GM19395 (cell line): ENCODE measurements at regions not wholly inside any gene's neighbourhood (a gene's known extent, or its start where the extent isn't known, plus 50 kb on each side); places are given as distances from the start of the nearest gene placed in this dataset.

Source experiments
- ATAC-seq: cut with Tn5 transposase; IDR thresholded peaks from one replicate; pipeline ENCODE4 v1.9.1; 2021; ENCODE audit warnings: mild to moderate bottlenecking, moderate library complexity; ENCODE audit not compliant: unreplicated experiment

DNA sequence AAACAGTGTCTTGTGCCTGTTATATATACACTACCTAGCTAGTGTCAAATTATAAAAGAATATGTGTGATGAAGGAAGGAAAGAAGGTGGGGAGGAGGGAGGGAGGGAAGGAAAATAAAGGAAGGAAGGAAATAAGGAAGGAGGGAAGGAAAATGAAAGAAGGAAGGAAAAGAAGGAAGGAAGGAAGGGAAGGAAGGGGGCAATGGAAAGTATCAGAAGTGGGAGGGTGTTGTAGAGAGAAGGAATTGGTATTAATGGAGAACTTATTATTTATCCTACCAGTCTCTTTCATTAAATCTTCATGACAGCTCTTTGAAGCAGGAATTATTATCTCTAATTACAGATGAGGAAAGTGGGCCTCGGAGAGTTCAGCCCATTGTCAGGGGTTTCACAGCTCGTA, 202.4 kb downstream of the SAMD5 start:
- ATAC-seq = no peak

GRCh38 chr6:147711476-147711875, 203.0 kb downstream of the SAMD5 start:
- no peak for ATAC-seq

DNA sequence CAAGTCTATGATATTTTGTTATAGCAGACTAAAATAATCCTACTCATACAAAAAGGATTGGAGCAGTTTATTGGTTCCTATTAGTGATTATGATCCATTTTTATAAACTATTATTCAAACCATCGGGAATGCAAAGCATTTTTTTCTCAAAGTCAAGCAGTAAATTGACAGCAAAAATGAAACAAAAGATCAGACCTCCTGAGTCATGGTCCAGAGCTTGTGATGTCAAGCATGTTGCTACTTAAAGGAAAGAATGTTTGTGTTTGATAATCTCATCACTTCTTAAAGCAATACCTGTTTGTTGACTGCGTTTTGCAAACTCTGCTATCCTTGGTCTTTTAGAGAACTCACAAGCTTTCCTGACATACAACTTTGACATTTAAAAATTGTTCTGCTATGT, 204.4 kb downstream of the SAMD5 start:
- ATAC-seq = no peak

DNA sequence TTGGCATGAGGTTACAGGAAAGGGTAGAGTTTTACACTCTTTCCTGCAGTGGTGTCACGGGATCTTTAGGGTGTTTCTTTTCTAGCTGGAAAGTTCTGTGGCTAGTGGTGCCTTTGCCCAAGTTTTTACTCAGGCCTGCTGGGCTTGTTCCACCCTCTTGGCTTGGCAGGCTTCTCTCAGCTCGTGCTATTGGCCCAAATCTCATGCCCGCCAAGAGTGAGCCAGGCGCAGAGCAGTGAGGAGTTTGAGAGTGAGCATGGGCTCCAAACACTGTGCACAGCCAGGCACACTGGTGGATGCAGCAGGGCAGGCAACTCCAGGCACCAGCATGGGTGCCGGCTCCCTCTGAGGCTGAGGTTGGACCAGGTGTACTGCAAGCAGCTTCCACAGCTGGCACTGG, 206.5 kb downstream of the SAMD5 start:
- ATAC-seq = no peak

DNA sequence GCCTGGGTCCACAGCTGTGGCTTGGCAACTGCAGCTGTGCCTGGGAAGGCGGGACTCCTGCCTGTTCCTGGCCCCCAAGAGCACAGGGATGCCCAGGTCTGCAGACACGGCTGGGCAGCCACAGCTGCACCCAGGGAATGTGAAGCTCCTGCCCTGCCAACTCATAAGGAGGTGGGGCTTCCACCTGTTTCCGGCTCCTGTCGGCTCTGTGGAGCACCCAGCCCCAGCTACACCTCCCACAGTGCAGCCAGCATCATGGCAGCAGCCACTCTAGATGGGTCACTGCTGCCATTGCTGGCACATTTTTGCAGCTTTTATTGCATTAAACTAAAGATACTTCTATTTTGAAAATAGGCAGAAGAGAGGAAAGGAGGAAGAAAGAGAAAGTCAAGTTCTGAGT, 207.9 kb downstream of the SAMD5 start:
- ATAC-seq = no peak

DNA sequence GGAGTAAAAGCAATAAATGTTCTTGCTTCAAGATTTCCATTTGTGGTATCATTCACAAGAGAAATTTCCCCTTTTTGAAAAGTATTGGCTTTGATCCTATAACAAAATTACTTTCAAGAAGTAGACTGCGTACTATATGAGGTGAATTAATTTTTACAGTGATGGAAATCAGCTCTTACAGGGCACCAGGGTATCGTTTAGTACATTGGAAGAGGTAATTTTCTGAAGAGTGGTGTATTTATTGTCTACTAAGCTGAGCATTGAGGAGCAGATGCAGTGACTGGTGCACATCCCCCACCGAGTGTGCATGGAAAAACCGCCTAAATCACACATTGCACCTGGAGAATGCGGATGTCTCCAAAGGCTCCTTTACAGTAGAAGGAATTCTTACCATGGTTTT, 209.5 kb downstream of the SAMD5 start:
- no peak for ATAC-seq

- no peak for ATAC-seq
These were observed 213.7 kb downstream of the SAMD5 start for GRCh38 chr6:147722158-147722557.

GRCh38 chr6:147724454-147724853, 216.0 kb downstream of the SAMD5 start:
- ATAC-seq = no peak

DNA sequence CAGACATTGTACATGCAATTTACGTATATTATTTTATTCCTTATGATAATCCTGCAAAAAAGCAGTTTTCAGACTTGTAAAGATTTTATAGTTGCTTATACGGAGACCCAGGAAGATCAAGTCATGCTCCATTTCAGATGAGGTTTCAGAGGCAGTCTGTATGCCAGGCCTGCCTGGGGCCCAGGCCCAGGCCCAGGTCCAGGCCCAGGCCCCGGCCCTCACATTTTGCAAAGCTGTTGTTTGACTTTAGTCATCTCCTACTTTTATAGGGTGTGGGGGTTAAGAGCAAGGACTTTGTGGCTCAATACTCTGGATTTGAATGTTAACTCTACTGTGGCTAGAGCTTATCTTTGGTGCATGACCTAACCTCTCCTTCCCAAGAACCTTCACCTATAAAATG, 217.9 kb downstream of the SAMD5 start:
- ATAC-seq = no peak

DNA sequence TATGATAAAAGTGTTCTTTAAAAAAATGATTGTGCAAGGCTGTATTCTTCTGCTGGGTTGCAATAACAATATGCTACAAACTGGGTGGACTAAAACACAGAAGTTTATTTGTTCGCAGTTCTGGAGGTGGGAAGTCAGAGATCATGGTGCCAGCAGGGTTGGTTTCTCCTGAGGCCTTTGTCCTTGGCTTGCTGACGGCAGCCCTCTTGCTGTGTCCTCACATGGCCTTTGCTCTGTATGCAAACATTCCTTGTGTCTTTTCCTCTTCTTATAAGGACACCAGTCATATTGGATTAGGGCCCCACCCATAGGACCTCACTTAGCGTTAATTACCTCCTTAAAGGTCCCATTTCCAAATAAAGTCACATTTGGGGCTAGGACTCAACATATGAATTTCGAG, 220.4 kb downstream of the SAMD5 start:
- ATAC-seq = no peak

DNA sequence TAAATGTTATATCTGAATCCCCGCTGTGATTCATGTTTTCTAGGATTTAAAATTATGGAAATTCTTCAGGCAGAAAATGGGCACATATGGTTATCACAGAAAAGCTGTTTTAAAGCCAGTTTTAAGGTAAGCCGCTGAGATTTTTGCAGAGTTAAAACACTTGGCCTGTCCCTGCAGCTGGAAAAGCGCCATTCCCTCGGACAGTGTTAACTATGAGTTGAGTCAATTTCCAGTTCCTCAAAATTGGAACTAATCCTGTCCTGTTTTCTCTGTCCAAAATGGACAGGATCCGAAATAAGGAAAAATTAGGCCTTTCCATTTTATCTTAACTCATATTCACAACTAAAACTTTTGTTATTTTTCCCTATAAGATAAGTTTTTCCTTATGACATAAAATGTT, 225.2 kb downstream of the SAMD5 start:
- ATAC-seq = no peak

DNA sequence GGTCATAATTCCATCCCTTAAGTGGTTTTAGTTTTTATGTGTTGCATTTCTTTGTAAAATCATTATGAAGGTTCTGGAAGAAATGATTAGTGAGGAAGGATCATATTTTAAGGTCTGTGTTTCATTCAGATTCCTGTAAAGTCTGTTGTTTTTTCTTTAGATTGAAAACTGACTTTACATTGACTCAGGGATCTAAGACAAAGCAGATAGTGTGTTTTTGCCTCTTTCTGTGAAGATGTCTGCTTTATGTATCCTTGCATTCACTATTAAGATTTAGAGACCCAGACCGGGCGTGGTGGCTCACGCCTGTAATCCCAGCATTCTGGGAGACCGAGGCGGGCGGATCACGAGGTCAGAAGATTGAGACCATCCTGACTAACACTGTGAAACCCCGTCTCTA, 225.7 kb downstream of the SAMD5 start:
- ATAC-seq = no peak

GRCh38 chr6:147735924-147736323, 227.4 kb downstream of the SAMD5 start:
- no peak for ATAC-seq

- ATAC-seq = no peak
These were observed 228.6 kb downstream of the SAMD5 start for GRCh38 chr6:147737115-147737514.

DNA sequence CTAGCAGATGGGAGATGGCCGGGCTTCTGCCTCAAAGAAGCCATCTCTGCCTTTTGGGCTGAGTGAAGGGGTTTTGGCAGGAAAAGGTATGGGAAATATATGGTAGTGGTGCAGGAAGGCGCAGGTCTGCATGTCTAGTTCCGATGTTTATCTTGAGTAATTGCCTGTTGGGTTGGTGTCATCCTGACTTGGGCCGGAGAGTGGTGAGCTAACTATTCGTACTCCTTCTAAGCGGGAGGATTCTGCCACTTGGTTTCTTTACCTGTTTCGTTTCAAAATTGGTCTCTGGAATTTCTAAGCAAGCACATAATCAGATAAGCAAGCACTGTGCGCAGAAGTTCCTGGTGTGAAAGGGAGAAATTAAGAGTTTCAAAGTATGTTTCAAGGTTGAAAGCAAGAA, 229.6 kb downstream of the SAMD5 start:
- no peak for ATAC-seq

- peak; percentile 76 for ATAC-seq
These were observed 230.1 kb downstream of the SAMD5 start for GRCh38 chr6:147738516-147739162.

DNA sequence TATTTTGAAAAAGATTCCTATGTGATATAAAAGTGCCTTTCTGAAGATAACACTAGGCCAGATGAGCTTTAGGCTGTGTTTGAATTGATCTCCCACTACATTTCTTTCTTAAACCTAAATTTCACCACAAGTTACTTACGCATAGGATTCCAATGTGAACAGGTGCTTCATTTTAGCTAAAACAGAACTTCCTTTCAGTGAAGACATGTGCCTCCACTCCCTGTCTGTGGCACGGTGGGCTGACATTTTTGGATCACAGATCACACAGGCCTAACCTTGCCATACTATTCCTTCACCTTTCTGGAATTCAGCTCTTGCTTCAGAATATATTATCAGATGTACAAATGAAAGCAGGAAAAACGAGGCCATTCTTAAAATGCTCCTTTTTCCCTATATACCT, 231.8 kb downstream of the SAMD5 start:
- ATAC-seq = no peak

DNA sequence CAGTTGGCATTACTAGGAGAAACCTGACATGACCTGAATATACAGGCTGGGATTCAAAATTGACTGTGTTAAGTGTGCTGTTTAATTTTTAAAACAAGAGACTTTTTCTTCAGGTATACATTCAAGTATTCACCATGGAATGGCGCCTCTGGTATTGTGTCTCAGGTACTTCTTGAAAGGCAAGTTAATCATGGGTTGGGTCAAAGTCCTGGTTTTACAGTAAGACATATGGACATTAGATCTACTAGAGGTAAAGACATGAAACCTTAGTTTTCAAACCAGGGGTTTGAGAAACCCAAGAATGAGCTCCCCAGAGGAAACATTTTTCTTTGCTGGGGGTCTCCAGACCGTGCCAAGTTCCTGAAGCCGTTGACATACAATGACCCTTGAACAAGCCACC, 232.4 kb downstream of the SAMD5 start:
- no peak for ATAC-seq

DNA sequence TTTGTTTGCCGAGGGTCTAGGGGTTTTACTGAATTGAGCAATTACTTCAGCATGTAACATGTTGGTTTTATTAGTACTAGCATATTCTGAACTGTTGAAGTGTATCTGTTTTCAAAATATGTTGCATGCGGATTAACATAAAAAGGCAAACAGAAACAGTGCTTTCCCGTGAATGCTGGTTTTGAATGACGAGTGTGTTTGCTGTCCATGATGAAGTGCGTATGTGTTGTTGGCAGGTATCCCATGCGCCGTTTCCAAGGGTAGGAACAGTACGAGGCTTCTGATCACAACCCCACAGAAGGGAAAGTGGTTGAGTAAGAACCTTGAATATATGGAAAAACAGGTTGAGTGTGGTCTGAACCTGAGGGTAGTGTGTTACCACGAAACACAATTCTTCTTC, 232.9 kb downstream of the SAMD5 start:
- no peak for ATAC-seq

DNA sequence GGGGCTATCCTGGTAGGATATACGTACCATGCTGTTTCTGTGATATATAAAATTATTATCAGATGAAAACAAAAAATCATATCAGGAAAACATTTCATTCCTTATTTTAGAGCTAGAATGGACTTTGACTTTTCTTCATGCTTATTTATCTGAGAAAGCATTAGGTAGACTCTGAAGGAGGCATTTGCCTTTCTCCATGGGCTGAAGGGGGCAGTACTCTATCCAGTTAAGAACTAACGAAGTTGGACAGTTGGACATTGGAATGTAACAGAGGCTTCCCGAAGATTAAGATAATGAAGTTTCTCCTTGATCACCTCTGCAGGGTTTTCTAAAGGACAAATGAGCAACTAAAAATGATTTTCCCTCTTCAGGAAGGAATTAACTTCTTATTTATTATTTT, 233.9 kb downstream of the SAMD5 start:
- ATAC-seq = no peak

GRCh38 chr6:147744012-147744411, 235.5 kb downstream of the SAMD5 start:
- ATAC-seq = no peak

DNA sequence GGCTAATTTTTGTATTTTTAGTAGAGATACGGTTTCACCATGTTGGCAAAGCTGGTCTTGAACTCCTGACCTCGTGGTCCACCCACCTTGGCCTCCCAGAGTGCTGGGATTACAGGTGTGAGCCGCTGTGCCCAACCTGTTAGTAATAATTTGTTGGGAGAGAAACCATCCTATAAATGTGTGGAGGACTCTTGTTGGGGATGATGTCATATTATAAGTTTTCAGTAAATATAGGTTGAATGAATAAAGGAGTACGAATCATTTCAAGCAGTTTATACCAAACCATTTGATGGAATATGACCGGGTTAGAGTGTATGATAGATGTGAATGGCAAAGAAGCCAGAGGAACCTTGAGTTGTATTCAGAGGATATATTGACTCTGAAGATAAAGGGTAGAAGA, 240.8 kb downstream of the SAMD5 start:
- no peak for ATAC-seq

DNA sequence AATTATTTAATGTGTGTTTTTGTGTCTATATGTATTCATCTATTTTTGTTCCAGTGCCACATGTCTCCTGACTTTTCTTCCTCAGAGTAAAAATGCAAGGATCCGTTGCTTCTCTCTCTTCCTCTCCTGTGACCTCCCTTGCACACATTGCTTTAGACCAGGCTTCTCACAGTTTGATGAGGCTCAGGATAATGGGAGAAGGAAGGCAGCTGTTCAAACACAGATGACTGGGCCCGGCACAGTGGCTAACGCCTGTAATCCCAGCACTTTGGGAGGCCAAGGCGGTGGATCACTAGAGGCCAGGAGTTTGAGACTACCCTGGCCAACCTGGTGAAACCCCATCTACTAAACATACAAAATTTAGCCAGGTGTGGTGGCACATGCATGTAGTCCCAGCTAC, 241.9 kb downstream of the SAMD5 start:
- ATAC-seq = no peak

DNA sequence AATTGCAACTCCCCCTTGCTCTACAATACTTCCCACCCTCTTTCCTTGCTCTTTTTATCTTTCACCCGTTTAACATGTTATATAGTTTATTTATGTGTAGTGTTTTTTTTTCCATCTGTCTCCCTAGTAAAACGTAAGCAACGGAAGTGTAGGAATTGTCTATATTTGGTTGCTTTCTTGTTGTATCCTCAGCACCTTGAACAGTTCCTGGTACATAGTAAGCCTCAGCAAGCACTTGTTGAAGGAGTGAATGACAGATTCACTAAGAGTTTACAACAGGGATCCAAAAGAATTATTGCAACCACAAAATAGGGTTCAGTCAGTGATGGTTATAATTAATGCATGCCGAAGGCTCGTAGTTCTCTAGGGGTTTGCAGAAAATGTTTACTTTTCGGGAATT, 242.7 kb downstream of the SAMD5 start:
- ATAC-seq = no peak
